H7 (cell line): ENCODE measurements at regions not wholly inside any gene's neighbourhood (a gene's known extent, or its start where the extent isn't known, plus 50 kb on each side); places are given as distances from the start of the nearest gene placed in this dataset.

Source experiments
- DNase-seq: peaks from one replicate; pipeline ENCODE4 v3.0.0; 2012
- H3K27me3 ChIP-seq: 2 replicates; pipeline ENCODE4 v1.6.0; 2011; ENCODE audit warnings: mild to moderate bottlenecking, low read length; ENCODE audit not compliant: control insufficient read depth, insufficient read depth
- H3K36me3 ChIP-seq: replicated peaks from 2 replicates; pipeline ENCODE4 v1.5.1; 2011; ENCODE audit warnings: low read length; ENCODE audit not compliant: control insufficient read depth, insufficient read depth
- H3K4me3 ChIP-seq: 2 replicates; pipeline ENCODE4 v1.5.1; 2011; ENCODE audit warnings: low read depth, mild to moderate bottlenecking, control low read depth, low read length, moderate library complexity; ENCODE audit not compliant: insufficient read depth

DNA sequence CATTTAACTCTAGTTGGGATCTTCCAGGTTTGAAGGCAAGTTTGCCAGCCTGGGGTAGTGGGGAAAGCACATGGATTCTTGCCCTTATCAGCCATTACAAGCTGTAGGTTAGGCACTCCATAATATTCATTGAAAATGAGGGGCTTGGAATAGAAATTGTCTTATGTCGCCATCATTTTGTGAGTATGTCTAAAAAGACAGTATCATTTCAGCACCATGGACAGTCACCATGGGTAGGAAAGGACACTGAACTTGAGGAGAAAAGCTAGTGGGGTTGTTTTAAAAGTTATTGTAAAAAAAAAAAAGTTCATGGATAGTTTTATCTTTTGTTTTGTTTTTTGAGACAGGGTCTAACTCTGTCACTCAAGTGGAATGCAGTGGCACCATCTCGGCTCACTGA, 356.1 kb downstream of the HNRNPD start:
- no peaks in the 10 kb centered on the region for H3K27me3 ChIP-seq
- DNase-seq: peak; percentile 22
- no peak overlapping the region for H3K4me3 ChIP-seq
- no peaks in the 10 kb centered on the region for H3K36me3 ChIP-seq

DNA sequence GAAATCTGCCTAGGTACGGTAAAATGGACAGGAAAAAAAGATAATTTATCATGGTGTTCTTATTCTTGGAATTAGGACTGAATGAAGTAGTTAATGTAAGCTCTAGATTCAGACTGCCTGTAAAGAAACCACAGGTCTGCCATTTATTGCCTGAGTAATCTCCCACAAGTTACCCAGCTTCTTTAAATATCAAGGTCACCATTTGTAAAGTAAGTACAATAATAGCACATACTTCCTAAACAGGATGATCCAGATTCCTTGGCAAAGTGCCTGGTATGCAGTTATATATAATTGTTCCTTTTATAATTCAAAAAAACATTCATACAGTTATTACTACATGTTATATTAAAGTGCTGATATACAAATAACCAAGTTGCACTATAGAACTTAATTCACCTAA, 368.6 kb downstream of the HNRNPD start:
- Histone ChIP-seq H3K36me3 (no peaks in the 10 kb centered on the region), H3K4me3 (no peak overlapping the region), H3K27me3 (no peaks in the 10 kb centered on the region)
- DNase-seq: no peak

DNA sequence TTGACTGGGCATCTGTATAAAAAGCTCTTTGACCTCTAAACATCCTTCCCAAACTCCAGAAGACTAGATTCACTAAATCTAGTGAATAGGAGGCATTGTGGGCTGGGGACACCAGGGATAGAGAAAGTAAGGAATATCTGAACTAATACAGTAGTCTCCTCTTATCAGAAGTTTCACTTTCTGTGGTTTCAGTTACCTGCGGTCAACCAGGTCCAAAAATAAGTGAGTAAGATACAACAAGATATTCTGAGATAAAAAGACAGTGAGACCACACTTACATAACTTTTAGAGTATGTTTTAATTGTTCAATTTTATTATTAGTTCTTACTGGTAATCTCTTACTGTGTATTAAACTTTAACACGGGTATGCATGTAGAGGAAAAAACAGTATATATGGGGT, 376.5 kb downstream of the HNRNPD start:
- H3K4me3 ChIP-seq: no peak overlapping the region
- no peaks in the 10 kb centered on the region for H3K36me3 ChIP-seq
- DNase-seq: no peak
- no peaks in the 10 kb centered on the region for H3K27me3 ChIP-seq

DNA sequence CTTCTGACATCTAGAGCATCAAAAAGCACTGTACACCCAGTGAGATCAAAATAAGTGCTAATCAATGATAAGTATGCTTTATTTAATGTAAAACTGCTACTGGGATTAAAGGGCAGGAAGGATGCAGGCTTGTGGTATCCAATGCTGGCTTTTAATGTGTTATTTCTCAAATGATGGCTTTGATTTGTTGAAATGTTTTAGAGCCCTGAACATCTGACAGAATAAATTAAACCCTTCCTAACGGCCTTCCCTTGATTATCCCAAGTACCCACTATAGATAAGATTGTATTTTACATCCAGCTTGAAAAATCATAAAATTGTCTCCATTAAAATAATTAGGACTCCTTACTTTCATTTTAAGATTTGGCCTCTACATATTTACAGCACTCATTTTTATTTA, 382.9 kb downstream of the HNRNPD start:
- no peaks in the 10 kb centered on the region for H3K27me3 ChIP-seq

DNA sequence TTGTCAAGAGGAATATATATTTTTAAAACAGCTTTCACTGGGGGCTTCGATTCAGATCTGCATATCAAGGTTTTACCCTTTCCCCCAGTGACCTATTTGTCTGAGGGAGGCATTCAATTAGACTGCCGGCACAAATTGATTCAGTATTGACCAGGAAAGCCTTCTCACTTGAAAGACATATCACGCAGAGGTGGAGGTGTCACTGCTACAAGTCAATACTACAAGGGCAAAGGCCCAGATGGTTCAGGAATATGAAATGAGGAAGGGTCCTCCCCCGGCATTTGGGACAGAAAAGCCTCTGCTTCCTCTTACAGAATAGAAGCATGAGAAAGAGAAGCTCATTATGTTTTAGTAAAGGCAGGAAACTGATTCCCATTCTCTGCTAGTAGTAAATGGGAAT, 383.6 kb downstream of the HNRNPD start:
- DNase-seq: no peak
- Histone ChIP-seq H3K27me3 (no peaks in the 10 kb centered on the region), H3K36me3 (no peaks in the 10 kb centered on the region), H3K4me3 (no peak overlapping the region)

More for the DNA sequence above, 382.9 kb downstream of the HNRNPD start:
- H3K36me3 ChIP-seq: no peaks in the 10 kb centered on the region
- DNase-seq: no peak
- H3K4me3 ChIP-seq: no peak overlapping the region

DNA sequence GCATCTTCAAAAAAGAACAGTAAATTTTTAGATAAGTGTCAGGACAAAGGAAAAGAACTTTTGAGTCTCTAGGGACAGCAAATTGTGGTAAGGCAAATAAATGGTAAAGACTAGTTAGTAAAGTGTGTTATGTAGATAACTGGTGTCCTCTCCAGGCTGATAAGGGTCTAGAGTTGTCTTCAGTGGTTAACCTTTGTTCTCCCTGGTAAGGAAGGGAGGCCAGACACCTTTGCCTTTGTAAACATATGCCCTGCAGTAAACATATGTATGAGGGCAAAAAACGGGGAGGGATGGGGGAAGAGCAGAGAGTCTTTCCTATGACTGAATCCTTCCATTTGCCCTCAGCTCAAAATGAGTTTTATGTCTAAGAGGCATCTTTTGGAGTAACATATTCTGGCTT, 384.6 kb downstream of the HNRNPD start:
- Histone ChIP-seq H3K36me3 (no peaks in the 10 kb centered on the region), H3K4me3 (no peak overlapping the region), H3K27me3 (no peaks in the 10 kb centered on the region)
- no peak for DNase-seq

DNA sequence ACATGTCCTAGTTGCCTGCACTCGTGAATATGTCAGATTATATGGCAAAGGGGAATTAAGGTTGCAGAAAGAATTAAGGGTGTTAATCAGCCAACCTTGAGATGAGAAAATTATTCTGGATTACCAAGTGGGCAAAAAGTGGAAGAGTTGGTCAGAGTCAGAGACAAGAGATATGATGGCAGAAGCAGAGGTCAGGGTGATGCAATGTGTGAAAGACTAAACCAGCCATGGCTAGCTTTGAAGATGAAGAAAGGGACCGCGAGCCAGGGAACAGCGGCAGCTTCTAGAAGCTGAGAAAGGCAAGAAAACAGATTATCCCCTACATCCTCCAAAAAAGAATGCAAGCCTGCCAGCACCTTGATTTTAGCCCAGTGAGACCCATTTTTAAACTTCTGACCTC, 385.6 kb downstream of the HNRNPD start:
- Histone ChIP-seq H3K27me3 (no peaks in the 10 kb centered on the region), H3K4me3 (no peak overlapping the region)
- DNase-seq: no peak

DNA sequence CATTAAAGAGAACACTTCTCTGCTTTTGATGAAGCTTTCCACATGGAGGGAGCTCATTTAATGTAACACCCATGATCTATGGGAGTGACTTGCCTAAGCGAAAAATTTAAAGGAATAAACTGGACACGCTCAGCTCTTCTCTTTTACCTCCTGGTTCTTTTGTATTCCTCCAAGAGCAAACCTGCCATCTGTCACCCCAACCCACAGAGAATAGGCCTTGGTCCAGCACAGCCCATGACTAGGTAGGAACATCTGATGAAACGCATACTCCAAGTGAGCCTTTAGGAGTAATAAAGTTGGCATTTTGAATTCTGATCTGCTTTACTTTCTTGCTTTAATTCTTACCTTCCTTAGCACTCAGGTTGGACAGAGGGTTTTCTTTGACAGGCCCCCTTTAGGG, 389.0 kb downstream of the HNRNPD start:
- no peaks in the 10 kb centered on the region for H3K27me3 ChIP-seq
- H3K36me3 ChIP-seq: no peaks in the 10 kb centered on the region
- no peak for DNase-seq
- no peak overlapping the region for H3K4me3 ChIP-seq

More for the DNA sequence above, 385.6 kb downstream of the HNRNPD start:
- no peaks in the 10 kb centered on the region for H3K36me3 ChIP-seq

DNA sequence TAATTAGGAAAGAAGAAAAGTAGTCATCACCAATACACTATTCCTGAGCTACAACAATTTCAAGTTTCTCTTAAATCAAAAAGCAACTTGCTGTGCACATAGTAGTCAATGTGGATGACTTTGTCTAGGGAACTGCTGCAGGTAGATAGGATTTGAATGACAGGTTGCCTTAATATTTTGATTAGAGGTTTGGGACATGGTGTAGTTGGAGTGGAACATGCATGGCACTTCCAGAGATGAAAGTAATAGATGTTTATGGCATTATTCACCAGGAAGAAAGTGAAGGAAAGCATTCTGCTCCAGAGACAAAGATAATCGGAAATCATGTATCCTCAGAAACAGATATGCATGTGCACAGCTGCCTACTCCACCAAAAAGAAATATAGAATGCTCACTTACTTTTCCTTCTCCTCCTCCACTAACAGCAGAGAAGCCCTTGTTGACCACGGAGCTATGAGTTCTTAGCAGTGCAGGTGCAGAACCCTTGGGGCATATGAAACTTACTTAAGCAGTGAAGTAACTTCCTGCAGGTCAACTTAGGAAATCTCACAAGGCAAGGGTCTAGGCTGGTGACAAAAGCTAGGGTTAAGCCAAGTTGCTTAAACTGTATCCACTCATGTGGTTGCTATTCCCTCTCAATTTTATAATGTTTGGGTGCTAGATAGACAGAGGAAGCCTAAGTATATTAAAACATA, 390.8 kb downstream of the HNRNPD start:
- H3K36me3 ChIP-seq: no peaks in the 10 kb centered on the region
- DNase-seq: no peak
- H3K4me3 ChIP-seq: no peak overlapping the region

DNA sequence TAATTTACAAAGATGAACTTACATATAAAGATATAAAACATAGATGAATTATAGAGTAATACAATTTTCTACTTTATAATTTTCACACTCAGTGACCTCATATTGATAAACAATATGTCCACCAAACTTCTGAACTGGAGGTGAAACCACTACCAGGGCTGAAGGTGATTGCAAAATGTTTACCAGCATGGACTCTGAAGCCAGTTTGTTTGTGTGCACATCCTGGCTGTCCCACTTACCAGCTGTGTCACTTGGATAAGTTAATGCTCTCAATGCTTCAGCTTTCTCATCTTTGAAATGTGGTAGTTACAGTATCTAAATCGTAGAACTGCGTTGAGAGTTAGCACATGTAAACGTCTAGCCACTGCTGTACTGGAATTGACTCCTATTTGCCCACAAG, 392.6 kb downstream of the HNRNPD start:
- no peak for DNase-seq
- no peaks in the 10 kb centered on the region for H3K27me3 ChIP-seq
- H3K36me3 ChIP-seq: no peaks in the 10 kb centered on the region
- H3K4me3 ChIP-seq: no peak overlapping the region

More for the DNA sequence above, 390.8 kb downstream of the HNRNPD start:
- H3K27me3 ChIP-seq: no peaks in the 10 kb centered on the region

DNA sequence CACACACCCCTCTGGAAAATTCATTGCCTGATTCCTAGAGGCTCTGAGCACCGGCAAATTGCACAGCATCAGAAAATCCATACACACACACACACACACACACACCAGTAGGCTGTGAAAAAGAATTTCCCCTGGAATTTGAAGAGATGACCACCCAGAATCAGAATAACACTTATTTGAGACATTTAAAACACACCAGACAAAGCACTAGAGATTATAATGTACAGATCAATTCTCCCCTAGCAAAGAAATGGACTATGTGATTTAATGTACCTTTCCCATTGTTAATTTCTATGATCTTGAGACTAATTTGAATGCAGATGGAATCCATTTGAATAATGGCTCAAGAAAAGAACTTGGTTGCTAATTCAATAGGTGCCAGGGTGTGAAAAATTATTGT, 399.3 kb downstream of the HNRNPD start:
- H3K4me3 ChIP-seq: no peak overlapping the region
- H3K27me3 ChIP-seq: no peaks in the 10 kb centered on the region
- H3K36me3 ChIP-seq: no peaks in the 10 kb centered on the region
- DNase-seq: no peak

DNA sequence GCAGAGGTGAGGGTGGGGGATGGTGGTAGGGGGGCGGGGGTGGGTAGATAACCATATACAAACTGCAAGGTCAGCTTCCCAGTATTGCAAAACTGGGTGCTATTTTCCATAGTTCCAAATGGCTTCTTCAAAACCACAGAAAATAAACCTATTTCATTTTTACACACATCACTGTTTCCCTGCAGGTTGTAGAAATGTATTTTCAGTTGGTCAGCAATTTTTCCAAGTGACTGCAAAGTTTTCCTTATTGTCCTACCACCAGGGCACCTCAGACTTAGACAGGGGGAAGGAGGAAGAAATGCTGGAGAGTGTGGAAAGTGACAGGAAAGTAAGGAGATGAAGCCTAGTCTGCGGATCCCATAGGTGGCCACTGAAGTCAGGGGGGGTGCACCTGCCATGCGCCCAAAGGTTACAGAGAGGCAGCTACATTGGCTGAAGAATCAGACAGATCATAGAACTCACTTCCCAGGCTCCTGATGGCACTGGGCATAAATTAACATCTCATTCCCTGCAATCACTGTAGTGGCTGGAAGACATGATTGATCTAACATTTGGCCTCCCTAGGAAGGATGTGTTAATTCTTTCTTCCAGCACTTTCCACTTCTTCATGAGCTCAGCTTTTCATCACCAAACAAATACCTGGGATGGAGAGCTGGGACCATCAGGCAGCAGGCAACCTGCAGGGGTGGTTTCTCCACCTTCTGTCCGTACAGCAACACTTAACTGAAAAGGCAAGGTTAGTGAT, 402.0 kb downstream of the HNRNPD start:
- no peak for DNase-seq
- H3K27me3 ChIP-seq: no peaks in the 10 kb centered on the region

DNA sequence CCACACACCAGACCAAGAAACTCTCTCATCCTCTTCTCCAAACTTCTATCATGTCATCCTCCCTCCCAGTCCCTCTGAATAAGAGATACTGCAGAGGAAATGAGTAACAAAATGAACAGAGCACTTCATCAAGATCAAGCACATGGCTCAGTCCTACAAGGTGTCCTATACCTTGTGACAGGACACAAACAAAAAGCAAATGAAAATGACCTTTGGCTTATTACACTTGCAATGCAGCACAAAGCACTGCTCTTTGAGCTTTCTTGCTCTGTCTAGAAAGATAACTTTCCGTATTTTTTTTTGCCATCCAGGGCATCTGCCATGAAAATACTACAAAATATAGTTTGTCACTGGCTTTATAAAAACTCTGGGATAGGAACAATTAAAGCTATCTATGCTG, 402.7 kb downstream of the HNRNPD start:
- Histone ChIP-seq H3K36me3 (no peaks in the 10 kb centered on the region), H3K4me3 (no peak overlapping the region)
- no peak for DNase-seq

More for the DNA sequence above, 402.0 kb downstream of the HNRNPD start:
- Histone ChIP-seq H3K4me3 (no peak overlapping the region), H3K36me3 (no peaks in the 10 kb centered on the region)

DNA sequence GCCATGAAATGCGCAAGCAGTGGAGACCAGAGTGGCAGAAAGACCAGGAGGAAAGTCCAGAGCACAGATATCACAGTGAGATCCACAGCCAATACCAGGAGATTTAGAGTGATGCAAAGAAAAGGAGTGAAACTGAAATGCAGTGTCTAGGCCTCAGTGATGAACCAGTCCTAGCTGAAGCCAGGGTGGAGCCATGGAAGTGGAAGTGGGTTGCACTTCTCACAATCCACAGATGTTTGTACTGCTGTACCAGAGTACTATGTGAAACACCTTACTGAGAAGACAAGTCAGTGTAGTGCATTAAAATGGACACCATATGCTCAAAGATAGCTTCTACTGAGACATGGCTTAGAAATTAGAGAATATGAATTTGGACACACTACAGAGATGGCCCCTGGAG, 403.3 kb downstream of the HNRNPD start:
- no peaks in the 10 kb centered on the region for H3K36me3 ChIP-seq
- H3K27me3 ChIP-seq: no peaks in the 10 kb centered on the region
- no peak for DNase-seq
- no peak overlapping the region for H3K4me3 ChIP-seq

More for the DNA sequence above, 402.7 kb downstream of the HNRNPD start:
- no peaks in the 10 kb centered on the region for H3K27me3 ChIP-seq

DNA sequence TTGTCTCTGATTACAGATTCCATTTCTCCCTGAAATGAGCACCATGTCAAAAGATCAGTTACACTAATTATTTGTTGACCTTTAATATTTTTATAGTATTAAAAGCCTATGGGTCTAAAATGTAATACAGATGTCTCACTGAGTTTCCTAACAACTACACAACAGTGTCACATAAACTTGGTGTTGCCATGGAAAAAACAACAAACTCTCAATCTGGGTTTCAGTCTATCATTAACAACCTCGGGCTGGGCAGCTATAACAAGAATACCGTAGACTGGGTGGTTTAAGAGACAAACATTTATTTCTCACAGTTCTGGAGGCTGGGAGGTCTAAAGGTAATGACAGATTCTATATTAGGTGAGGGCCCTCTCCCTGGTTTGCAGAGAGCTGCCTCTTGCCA, 407.1 kb downstream of the HNRNPD start:
- Histone ChIP-seq H3K36me3 (no peaks in the 10 kb centered on the region), H3K4me3 (no peak overlapping the region), H3K27me3 (no peaks in the 10 kb centered on the region)
- DNase-seq: no peak
